ENCODE measurements at regions not wholly inside any gene's neighbourhood (a gene's known extent, or its start where the extent isn't known, plus 50 kb on each side); places are given as distances from the start of the nearest gene placed in this dataset.

GRCh38 chr11:98625526-98625925, 395.2 kb upstream of the CNTN5 start (continued):
- TF ChIP-seq ZNF462 (CRISPR knock-in tag; IDR thresholded peaks at IDR 0.05) (no peak), JUNB (IDR thresholded peaks at IDR 0.05; ENCODE audit: unreplicated experiment) (no peak), STAT1 (IDR thresholded peaks at IDR 0.05; ENCODE audit: unreplicated experiment) (no peak), EZH2phosphoT487 (IDR thresholded peaks at IDR 0.05; ENCODE audit: unreplicated experiment) (no peak), POLR2AphosphoS5 (IDR thresholded peaks at IDR 0.05; ENCODE audit: low read depth) (no peak)

GRCh38 chr11:98630736-98631135, 390.0 kb upstream of the CNTN5 start:
- Mint-ChIP-seq H3K27ac (no peak overlapping the region), H3K27me3 (ENCODE audit: insufficient read depth, low read depth, poor library complexity) (no peaks in the 10 kb centered on the region), H3K4me3 (no peak overlapping the region), H3K9me3 (no peaks in the 10 kb centered on the region), H3K36me3 (ENCODE audit: low read depth) (no peaks in the 10 kb centered on the region; the same call in 2 of the 3 replicates), H3K4me1 (peaks cover 4% of the 10 kb centered on the region; the same call in 2 of the 3 replicates)
- no peaks in the 10 kb centered on the region for H3K9me2 ChIP-seq (ENCODE audit: insufficient read depth)
- no peak overlapping the region for H3K27ac ChIP-seq (ENCODE audit: low read depth)
- H3K4me1 ChIP-seq (ENCODE audit: insufficient read depth) = no peaks in the 10 kb centered on the region; the same call in 1 of the 2 replicates
- no peak overlapping the region for H3K4me2 ChIP-seq
- DNase-seq (ENCODE audit: low spot score) (peak; percentile 9), ATAC-seq (no peak)
- H3K4me3 ChIP-seq = no peak overlapping the region
- H3K27me3 ChIP-seq (ENCODE audit: insufficient read depth) = no peaks in the 10 kb centered on the region
- no peaks in the 10 kb centered on the region for H3K36me3 ChIP-seq (ENCODE audit: insufficient read depth)
- no peaks in the 10 kb centered on the region for H3F3A ChIP-seq (replicated peaks; ENCODE audit: low read depth)
- no peak overlapping the region for H2AFZ ChIP-seq
- TF ChIP-seq ZNF331 (CRISPR knock-in tag; IDR thresholded peaks at IDR 0.05; ENCODE audit: low read depth) (no peak), ZNF114 (CRISPR knock-in tag; IDR thresholded peaks at IDR 0.05) (no peak), EZH2 (IDR thresholded peaks at IDR 0.05; ENCODE audit: low read depth, unreplicated experiment) (no peak), CTCF (conservative IDR thresholded peaks at IDR 0.05; ENCODE audit: low read depth in 2 of 2) (no peak), POLR2AphosphoS5 (IDR thresholded peaks at IDR 0.05; ENCODE audit: low read depth) (no peak), REST (IDR thresholded peaks at IDR 0.05; ENCODE audit: unreplicated experiment) (no peak)
- H3K79me2 ChIP-seq (replicated peaks; ENCODE audit: insufficient read depth) = no peaks in the 10 kb centered on the region
- no peaks in the 10 kb centered on the region for H4K20me1 ChIP-seq (replicated peaks; ENCODE audit: insufficient read depth)

Data from GM23338 (cell line).